Panc1 (cell line): ENCODE measurements at regions not wholly inside any gene's neighbourhood (a gene's known extent, or its start where the extent isn't known, plus 50 kb on each side); places are given as distances from the start of the nearest gene placed in this dataset.

Experiments
- CTCF ChIP-seq: fragments of 450-650 bp; IDR thresholded peaks from 2 replicates; pipeline ENCODE4 v1.5.1; 2017; ENCODE audit warnings: mild to moderate bottlenecking
- POLR2AphosphoS5 ChIP-seq: IDR thresholded peaks from 2 replicates; pipeline ENCODE4 v1.6.1; 2012; ENCODE audit warnings: mild to moderate bottlenecking, low read depth, low read length, moderate library complexity
- REST ChIP-seq, 2 experiments: IDR thresholded peaks; 2 replicates each; pipeline ENCODE4 v1.6.1; 2011 to 2012; ENCODE audit warnings: low read depth in 2 of 2, control low read depth in 1 of 2, low read length in 1 of 2, mild to moderate bottlenecking in 1 of 2, moderate library complexity in 1 of 2; ENCODE audit not compliant: insufficient read depth in 1 of 2
- SIN3A ChIP-seq: IDR thresholded peaks from 2 replicates; pipeline ENCODE4 v1.6.1; 2012; ENCODE audit warnings: low read depth, mild to moderate bottlenecking, low read length, moderate library complexity, borderline replicate concordance; ENCODE audit not compliant: insufficient read depth
- TCF7L2 ChIP-seq: IDR thresholded peaks from 2 replicates; pipeline ENCODE4 v1.6.1; 2011; ENCODE audit warnings: mild to moderate bottlenecking, low read depth, low read length, inconsistent platforms

- TF ChIP-seq CTCF (no peak), SIN3A (no peak), REST (IDR thresholded peaks at IDR 0.05; ENCODE audit: insufficient read depth in 1 of 2, low read depth in 2 of 2, low read length in 1 of 2) (no peak), POLR2AphosphoS5 (no peak), TCF7L2 (no peak)
These were observed 489.2 kb upstream of the MIS18BP1 start for GRCh38 chr14:45742187-45742586.
